ENCODE measurements at regions not wholly inside any gene's neighbourhood (a gene's known extent, or its start where the extent isn't known, plus 50 kb on each side); places are given as distances from the start of the nearest gene placed in this dataset. TPM values are rescaled to one million over a fixed set of nuclear protein-coding genes. Genes with fewer than 3 reads are reported as not detected.

GRCh38 chr11:50412832-50413231 lies 380.2 kb downstream of the OR4C45 start:
- no peaks in the 10 kb centered on the region for H3K9me2 ChIP-seq (ENCODE audit: insufficient read depth)
- TF ChIP-seq EZH2phosphoT487 (IDR thresholded peaks at IDR 0.05; ENCODE audit: insufficient read depth, low read depth) (no peak), EZH2 (IDR thresholded peaks at IDR 0.05; ENCODE audit: insufficient read depth, poor library complexity, severe bottlenecking) (no peak)
- in situ Hi-C loops (cut with MboI): loop anchor here (25.0 kb wide), 1 partner anchor 99 kb away; no protein-coding TSS in a partner anchor

GRCh38 chr11:50423208-50423607 lies 390.5 kb downstream of the OR4C45 start:
- Histone ChIP-seq H4K20me1 (ENCODE audit: insufficient read depth) (no peaks in the 10 kb centered on the region), H3K36me3 (ENCODE audit: low read depth) (no peaks in the 10 kb centered on the region), H3K9me2 (ENCODE audit: insufficient read depth) (no peaks in the 10 kb centered on the region), H3K4me3 (no peak overlapping the region), H3K27me3 (replicated peaks; ENCODE audit: insufficient read depth) (no peaks in the 10 kb centered on the region), H3K4me2 (ENCODE audit: unreplicated experiment) (no peak overlapping the region), H3K79me2 (ENCODE audit: insufficient read depth) (no peaks in the 10 kb centered on the region), H3K4me1 (ENCODE audit: insufficient read depth) (no peaks in the 10 kb centered on the region), H2AFZ (no peak overlapping the region), H3F3A (ENCODE audit: insufficient read depth) (no peaks in the 10 kb centered on the region), H3K9me3 (ENCODE audit: low read depth) (no peaks in the 10 kb centered on the region), H3K27ac (no peak overlapping the region), H3K9ac (no peak overlapping the region)
- WGBS, 2 experiments (ENCODE audit: low coverage in 1 of 2, low lambda C conversion rate in 2 of 2, missing lambda C conversion rate in 2 of 2): 17 to 22% methylated on average over 4 of the region's 4 CpGs
- TF ChIP-seq EZH2phosphoT487 (IDR thresholded peaks at IDR 0.05; ENCODE audit: insufficient read depth, low read depth) (no peak), EZH2 (IDR thresholded peaks at IDR 0.05; ENCODE audit: insufficient read depth, poor library complexity, severe bottlenecking) (no peak)
- DNase-seq: peak; percentile 9
- in situ Hi-C loops (cut with MboI): loop anchor here (25.0 kb wide), 1 partner anchor 89 kb away; no protein-coding TSS in a partner anchor

More at GRCh38 chr11:50412832-50413231, 380.2 kb downstream of the OR4C45 start:
- no peak overlapping the region for H3K4me2 ChIP-seq (ENCODE audit: unreplicated experiment)
- no peak overlapping the region for H3K27ac ChIP-seq
- 15 to 17% methylated on average over 6 of the region's 6 CpGs for WGBS, 2 experiments (ENCODE audit: low coverage in 1 of 2, low lambda C conversion rate in 2 of 2, missing lambda C conversion rate in 2 of 2)
- H3K9me3 ChIP-seq (ENCODE audit: low read depth): no peaks in the 10 kb centered on the region
- no peaks in the 10 kb centered on the region for H3K27me3 ChIP-seq (replicated peaks; ENCODE audit: insufficient read depth)
- H3F3A ChIP-seq (ENCODE audit: insufficient read depth): no peaks in the 10 kb centered on the region
- no peaks in the 10 kb centered on the region for H3K4me1 ChIP-seq (ENCODE audit: insufficient read depth)
- H3K4me3 ChIP-seq: no peak overlapping the region
- DNase-seq: no peak
- H3K36me3 ChIP-seq (ENCODE audit: low read depth): no peaks in the 10 kb centered on the region
- no peak overlapping the region for H2AFZ ChIP-seq
- H3K9ac ChIP-seq: no peak overlapping the region
- no peaks in the 10 kb centered on the region for H3K79me2 ChIP-seq (ENCODE audit: insufficient read depth)
- H4K20me1 ChIP-seq (ENCODE audit: insufficient read depth): no peaks in the 10 kb centered on the region

Small RNA genes in the stretch of these regions (small RNA-seq; reads per million reads assigned to genes)
- not detected for gene AC109635.3 (ENCODE audit: low read depth, low replicate concordance)

Measured in GM23248 (cell line).